ENCODE measurements at regions not wholly inside any gene's neighbourhood (a gene's known extent, or its start where the extent isn't known, plus 50 kb on each side); places are given as distances from the start of the nearest gene placed in this dataset.

GRCh38 chr6:118740372-118740771, 89.0 kb upstream of the CEP85L start:
- CTCF ChIA-PET (ENCODE audit: partially characterized antibody) = interaction anchor here (4.7 kb wide), 1 partner anchor 9 kb away, joined by 17 read pairs; no protein-coding TSS in a partner anchor
- Histone ChIP-seq H4K20me1 (replicated peaks in 1 of 2; ENCODE audit: control insufficient read depth in 1 of 2, insufficient read depth in 2 of 2, low read length in 2 of 2) (no peaks in the 10 kb centered on the region), H4K5ac (ENCODE audit: insufficient read length, low read depth, low read length) (no peak overlapping the region), H3K4me1 (replicated peaks in 1 of 4; ENCODE audit: control insufficient read depth in 3 of 4, insufficient read depth in 4 of 4, low read length in 3 of 4) (no peaks in the 10 kb centered on the region), H3K4ac (replicated peaks; ENCODE audit: insufficient read length, low read depth, low read length) (no peak overlapping the region), H3K27ac (ENCODE audit: low read depth, low read length) (no peak overlapping the region), H3K14ac (ENCODE audit: insufficient read length) (no peak overlapping the region), H2BK20ac (ENCODE audit: low read length) (no peak overlapping the region), H3K79me2 (ENCODE audit: control insufficient read depth in 1 of 2, insufficient read depth in 2 of 2, low read length in 2 of 2) (no peaks in the 10 kb centered on the region), H3K4me2 (ENCODE audit: insufficient read depth in 1 of 2, low read depth in 2 of 2, low read length in 2 of 2) (no peak overlapping the region), H3K36me3 (ENCODE audit: control insufficient read depth in 2 of 4, insufficient read depth in 4 of 4, low read length in 3 of 4) (no peaks in the 10 kb centered on the region), H2BK5ac (ENCODE audit: low read depth, low read length) (no peak overlapping the region), H2AK5ac (ENCODE audit: low read depth, low read length) (no peak overlapping the region), H3K79me1 (ENCODE audit: low read depth, low read length) (no peaks in the 10 kb centered on the region), H3K56ac (replicated peaks; ENCODE audit: insufficient read length, low read depth, low read length) (no peak overlapping the region), H2AFZ (ENCODE audit: low read length) (no peak overlapping the region), H3K9ac (replicated peaks in 1 of 4; ENCODE audit: extremely low read depth in 1 of 4, low read depth in 3 of 4, low read length in 3 of 4) (no peak overlapping the region), H3K23ac (ENCODE audit: insufficient read length) (no peak overlapping the region), H2BK15ac (ENCODE audit: low read length) (no peak overlapping the region), H4K91ac (replicated peaks; ENCODE audit: insufficient read length, low read length) (no peak overlapping the region), H4K8ac (ENCODE audit: extremely low read depth, insufficient read depth, low read length) (no peak overlapping the region), H2BK120ac (replicated peaks; ENCODE audit: low read depth, low read length) (no peak overlapping the region), H3K4me3 (ENCODE audit: extremely low read depth in 1 of 4, insufficient read depth in 2 of 4, low read depth in 3 of 4, low read length in 4 of 4) (no peak overlapping the region), H3K9me3 (ENCODE audit: insufficient read depth in 2 of 2, low read depth in 1 of 2, low read length in 1 of 2) (no peaks in the 10 kb centered on the region), H3K23me2 (ENCODE audit: low read depth, low read length) (no peaks in the 10 kb centered on the region), H3K27me3 (replicated peaks in 1 of 4; ENCODE audit: control insufficient read depth in 3 of 4, extremely low read depth in 1 of 4, insufficient read depth in 3 of 4, low read length in 3 of 4) (no peaks in the 10 kb centered on the region), H3K18ac (ENCODE audit: extremely low read depth, low read length) (no peak overlapping the region), H2BK12ac (ENCODE audit: low read depth, low read length) (no peak overlapping the region)
- FAIRE-seq (no peak), DNase-seq (ENCODE audit: low read depth in 1 of 2, low spot score in 2 of 2) (no peak)
- WGBS, 2 experiments (ENCODE audit: extremely low coverage in 1 of 2, insufficient coverage in 1 of 2, insufficient read length in 1 of 2, insufficient replicate concordance in 2 of 2, low coverage in 1 of 2, low lambda C conversion rate in 2 of 2, missing lambda C conversion rate in 1 of 2) = 91 to 100% methylated on average over 1 to 3 of the region's 3 CpGs
- TF ChIP-seq EGR1 (IDR thresholded peaks at IDR 0.05; ENCODE audit: borderline replicate concordance, low read depth, low read length) = no peak
- TF ChIP-seq RFX5 (IDR thresholded peaks at IDR 0.05; ENCODE audit: borderline replicate concordance, low read depth, low read length) = no peak
- no peak for TF ChIP-seq CBX5 (IDR thresholded peaks at IDR 0.05; ENCODE audit: low read depth, low read length)
- TF ChIP-seq POU5F1 (IDR thresholded peaks at IDR 0.05; ENCODE audit: low read depth, low read length) = no peak
- TF ChIP-seq TAF1 (IDR thresholded peaks at IDR 0.05; ENCODE audit: low read depth, low read length) = no peak
- no peak for TF ChIP-seq SIRT6 (IDR thresholded peaks at IDR 0.05; ENCODE audit: low read length)
- POLR2A ChIA-PET (ENCODE audit: partially characterized antibody) = no interaction called here

Measured in H1 (cell line).